HG03064 (cell line): ENCODE measurements at regions not wholly inside any gene's neighbourhood (a gene's known extent, or its start where the extent isn't known, plus 50 kb on each side); places are given as distances from the start of the nearest gene placed in this dataset.
"Not testable (repeated sequence)": the region's sequence is repeated elsewhere in the genome, so short reads cannot be mapped to it uniquely, and the experiment has no call there.

ENCODE experiments used
- ATAC-seq: cut with Tn5 transposase; IDR thresholded peaks from one replicate; pipeline ENCODE4 v1.9.1; 2021; ENCODE audit warnings: low read depth; ENCODE audit not compliant: unreplicated experiment

GRCh38 chr14:82854131-82854530 lies 1320.5 kb upstream of the SEL1L start:
- no peak for ATAC-seq

DNA sequence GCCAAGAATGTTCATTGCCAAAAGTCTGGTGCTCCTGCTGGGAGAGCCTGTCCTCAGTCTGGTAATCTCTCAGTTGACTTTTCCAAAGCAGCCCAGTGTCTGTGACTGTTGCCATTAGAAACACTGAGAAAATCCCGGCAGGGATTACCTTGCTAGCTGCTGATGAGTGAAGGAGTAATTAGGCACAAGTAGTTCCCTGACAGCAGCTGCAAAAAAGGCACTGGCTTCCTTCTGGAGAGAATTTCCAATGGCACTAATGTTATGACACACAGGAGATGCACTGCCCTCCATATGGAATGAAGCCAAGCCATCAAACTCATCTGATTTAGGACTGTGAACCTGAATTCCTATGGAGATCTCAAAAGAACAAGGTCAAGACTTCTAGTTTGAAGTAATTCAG lies 1321.2 kb upstream of the SEL1L start:
- ATAC-seq, result no peak

- no peak for ATAC-seq
Observed at GRCh38 chr14:82855912-82856391, 1322.3 kb upstream of the SEL1L start.

DNA sequence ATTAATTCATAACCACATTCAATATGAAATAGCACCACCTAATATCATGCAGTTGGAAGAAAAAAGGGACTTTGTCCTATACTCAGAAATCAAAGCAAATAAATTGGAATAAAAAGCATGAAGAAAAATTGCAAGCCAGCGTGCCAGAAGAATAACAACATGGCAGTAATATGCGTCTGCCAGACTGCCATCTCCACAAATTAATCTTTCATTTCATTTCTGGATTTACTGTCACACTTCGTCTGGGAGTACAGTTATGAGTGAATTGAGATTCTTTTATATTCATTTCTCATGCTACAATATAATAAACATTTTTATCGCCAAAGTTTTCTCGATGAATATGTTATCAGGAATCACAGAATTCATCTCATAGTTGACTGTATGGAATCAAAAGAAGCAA lies 1327.7 kb upstream of the SEL1L start:
- no peak for ATAC-seq

- ATAC-seq, result no peak
Observed at GRCh38 chr14:82872494-82872893, 1338.8 kb upstream of the SEL1L start.

GRCh38 chr14:82878951-82879350 lies 1345.3 kb upstream of the SEL1L start:
- ATAC-seq, result no peak

- ATAC-seq, result no peak
Observed at GRCh38 chr14:82879949-82880535, 1346.4 kb upstream of the SEL1L start.

- ATAC-seq, result no peak
Observed at GRCh38 chr14:82886670-82887069, 1353.0 kb upstream of the SEL1L start.

- no peak for ATAC-seq
Observed at GRCh38 chr14:82889701-82890100, 1356.0 kb upstream of the SEL1L start.

GRCh38 chr14:82896476-82896875 lies 1362.8 kb upstream of the SEL1L start:
- ATAC-seq, result no peak

GRCh38 chr14:82897469-82898308 lies 1364.0 kb upstream of the SEL1L start:
- ATAC-seq, result no peak

GRCh38 chr14:82905762-82906161 lies 1372.1 kb upstream of the SEL1L start:
- ATAC-seq, result no peak

- ATAC-seq, result no peak
Observed at GRCh38 chr14:82911930-82912329, 1378.3 kb upstream of the SEL1L start.

GRCh38 chr14:82913396-82913795 lies 1379.7 kb upstream of the SEL1L start:
- ATAC-seq, result no peak

- ATAC-seq, result no peak
Observed at GRCh38 chr14:82915381-82915780, 1381.7 kb upstream of the SEL1L start.

- no peak for ATAC-seq
Observed at GRCh38 chr14:82935691-82936090, 1402.0 kb upstream of the SEL1L start.

- no peak for ATAC-seq
Observed at GRCh38 chr14:82951171-82951570, 1417.5 kb upstream of the SEL1L start.

DNA sequence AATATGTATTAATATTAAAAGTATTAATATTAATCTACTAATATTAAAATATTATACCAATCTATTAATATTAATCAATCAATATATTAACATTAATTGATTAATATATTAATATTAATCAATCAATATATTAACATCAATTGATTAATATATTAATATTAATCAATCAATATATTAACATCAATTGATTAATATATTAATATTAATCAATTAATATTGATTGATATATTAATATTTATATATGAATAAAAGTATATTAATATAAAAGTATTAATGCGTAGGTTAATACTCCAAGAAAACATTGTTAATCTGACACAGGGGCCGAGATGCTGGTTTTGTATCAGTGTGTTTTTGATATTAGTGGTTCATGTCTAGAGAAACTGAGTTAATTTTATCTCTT lies 1430.1 kb upstream of the SEL1L start:
- no peak for ATAC-seq

DNA sequence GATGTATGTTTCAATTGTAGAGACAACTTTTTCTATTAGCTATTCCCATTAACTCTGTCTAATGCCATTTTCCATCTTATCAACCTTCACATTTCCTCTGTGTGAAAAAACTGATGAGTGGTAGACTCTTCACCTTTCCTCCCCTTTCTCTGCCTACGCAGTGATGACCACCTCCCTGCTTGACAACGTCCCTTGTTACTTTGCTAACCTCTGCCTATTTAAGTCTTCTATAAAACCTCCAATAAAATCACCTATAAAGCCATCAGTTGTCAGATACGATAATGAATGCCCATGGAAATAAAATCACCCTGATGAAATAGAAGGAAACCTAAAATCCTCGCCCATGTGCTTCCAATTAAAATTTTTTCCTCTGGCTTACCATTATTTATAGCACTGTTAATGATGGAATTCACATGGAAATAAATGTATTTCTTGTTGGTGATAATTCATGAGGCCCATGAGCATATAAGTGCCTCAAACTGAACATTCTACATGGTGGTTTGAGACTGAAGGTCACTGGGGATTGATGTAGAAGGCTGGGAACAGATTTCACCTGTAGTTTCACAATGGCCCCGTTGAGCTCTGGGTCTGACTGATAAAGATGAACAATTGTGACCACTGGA lies 1454.0 kb upstream of the SEL1L start:
- no peak for ATAC-seq

DNA sequence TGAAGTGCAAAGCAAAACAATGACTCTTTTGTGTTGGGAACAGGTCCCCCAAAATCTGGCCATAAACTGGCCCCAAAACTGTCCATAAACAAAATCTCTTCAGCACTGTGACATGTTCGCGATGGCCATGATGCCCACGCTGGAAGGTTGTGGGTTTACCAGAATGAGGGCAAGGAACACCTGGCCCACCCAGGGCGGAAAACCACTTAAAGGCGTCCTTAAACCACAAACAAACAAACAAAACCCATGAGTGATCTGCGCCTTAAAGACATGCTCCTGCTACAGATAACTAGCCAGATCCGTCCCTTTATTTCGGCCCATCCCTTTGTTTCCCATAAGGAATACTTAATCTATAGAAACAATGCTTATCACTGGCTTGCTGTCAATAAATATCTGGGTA lies 1460.9 kb upstream of the SEL1L start:
- ATAC-seq, result not testable (repeated sequence)

DNA sequence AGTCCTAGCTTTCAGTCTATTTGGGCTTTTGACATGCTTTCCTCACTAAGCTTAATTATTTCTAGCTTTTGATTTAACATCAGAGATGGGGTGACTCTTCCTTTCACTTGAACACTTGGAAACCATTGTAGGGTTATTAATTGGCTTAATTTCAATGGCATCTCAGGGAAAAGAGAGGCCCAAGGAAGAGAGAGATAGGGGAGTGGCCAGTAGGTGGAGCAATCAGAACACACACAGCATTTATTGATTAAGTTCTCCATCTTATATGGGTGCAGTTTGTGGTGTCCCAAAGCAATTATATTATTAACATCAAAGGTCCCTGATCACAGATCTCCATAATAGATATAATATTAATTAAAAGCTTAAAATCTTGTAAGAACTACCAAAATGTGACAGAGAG lies 1466.1 kb upstream of the SEL1L start:
- ATAC-seq, result no peak
